K562 (cell line): ENCODE measurements at regions not wholly inside any gene's neighbourhood (a gene's known extent, or its start where the extent isn't known, plus 50 kb on each side); places are given as distances from the start of the nearest gene placed in this dataset.

ENCODE experiments used
- ERF ChIP-seq: fragments of 450-650 bp; formaldehyde crosslinking; IDR thresholded peaks from 2 replicates; pipeline ENCODE4 v1.4.0; 2020; ENCODE audit warnings: mild to moderate bottlenecking, mixed read lengths
- PRDM10 ChIP-seq: fragments of 450-650 bp; IDR thresholded peaks from 2 replicates; pipeline ENCODE4 v1.6.1; 2018; ENCODE audit not compliant: partially characterized antibody
- REST ChIP-seq, 2 experiments: fragments of 450-650 bp; formaldehyde crosslinking in 1 of 2; IDR thresholded peaks; 2 replicates each; pipeline versions ENCODE4 v1.4.0 to v1.6.1; 2014 to 2020; ENCODE audit warnings: mild to moderate bottlenecking in 2 of 2, borderline replicate concordance in 1 of 2, low read depth in 1 of 2
- ZBTB8A ChIP-seq: fragments of 450-650 bp; IDR thresholded peaks from 2 replicates; pipeline ENCODE4 v1.6.1; 2018; ENCODE audit warnings: mild to moderate bottlenecking, moderate library complexity; ENCODE audit not compliant: partially characterized antibody
- TF ChIP-seq, protein P1 (sequence below): sonication (generic); formaldehyde crosslinking; IDR thresholded peaks from 2 replicates; pipeline ENCODE4 v1.8.1; 2023; ENCODE audit warnings: mild to moderate bottlenecking, missing genetic modification reagents, moderate library complexity
- TF ChIP-seq, protein P2 (sequence below): fragments of 200-800 bp; sonication (Bioruptor generic); IDR thresholded peaks from 2 replicates; pipeline ENCODE4 v1.6.1; 2016; ENCODE audit warnings: missing genetic modification characterization, missing compliant biosample characterization

DNA sequence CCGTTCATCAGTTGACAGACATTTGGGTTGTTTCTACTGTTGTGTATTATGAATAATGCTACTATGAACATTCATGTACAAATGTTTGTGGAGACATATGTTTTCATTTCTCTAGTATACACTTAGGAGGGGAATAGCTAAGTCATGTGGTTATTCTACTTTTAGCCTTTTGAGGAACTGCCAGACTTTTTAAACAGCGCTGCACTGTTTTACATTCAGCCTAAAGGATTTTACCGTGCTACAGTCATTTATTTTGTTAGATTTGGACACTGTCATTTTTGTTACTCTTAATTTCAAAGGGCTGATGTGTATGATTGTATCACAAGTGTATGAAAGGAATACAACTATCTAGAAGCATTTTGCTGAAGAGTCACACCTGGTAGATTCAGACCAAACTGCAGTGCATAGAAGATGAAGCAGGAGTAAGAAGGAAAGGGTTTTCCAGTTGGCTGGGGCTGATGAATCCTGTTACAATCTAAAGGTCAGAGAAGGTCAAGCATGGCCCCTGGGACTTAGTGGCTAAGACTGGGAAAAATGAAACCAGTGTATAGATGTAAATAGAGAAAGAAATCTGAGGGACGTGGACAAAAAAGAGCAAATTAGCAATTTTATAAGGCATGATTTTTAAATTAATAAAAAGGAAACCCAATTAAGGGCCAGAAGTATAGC is 509.7 kb downstream of the PSAT1 start (continued):
- TF ChIP-seq ERF (CRISPR knock-in tag) (no peak), PRDM10 (no peak), ZBTB8A (no peak), REST (IDR thresholded peaks at IDR 0.05; ENCODE audit: borderline replicate concordance) (no peak), REST (CRISPR knock-in tag; IDR thresholded peaks at IDR 0.05; ENCODE audit: low read depth) (no peak)
- TF ChIP-seq, protein P1, sequence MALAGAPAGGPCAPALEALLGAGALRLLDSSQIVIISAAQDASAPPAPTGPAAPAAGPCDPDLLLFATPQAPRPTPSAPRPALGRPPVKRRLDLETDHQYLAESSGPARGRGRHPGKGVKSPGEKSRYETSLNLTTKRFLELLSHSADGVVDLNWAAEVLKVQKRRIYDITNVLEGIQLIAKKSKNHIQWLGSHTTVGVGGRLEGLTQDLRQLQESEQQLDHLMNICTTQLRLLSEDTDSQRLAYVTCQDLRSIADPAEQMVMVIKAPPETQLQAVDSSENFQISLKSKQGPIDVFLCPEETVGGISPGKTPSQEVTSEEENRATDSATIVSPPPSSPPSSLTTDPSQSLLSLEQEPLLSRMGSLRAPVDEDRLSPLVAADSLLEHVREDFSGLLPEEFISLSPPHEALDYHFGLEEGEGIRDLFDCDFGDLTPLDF = no peak
- TF ChIP-seq, protein P2, sequence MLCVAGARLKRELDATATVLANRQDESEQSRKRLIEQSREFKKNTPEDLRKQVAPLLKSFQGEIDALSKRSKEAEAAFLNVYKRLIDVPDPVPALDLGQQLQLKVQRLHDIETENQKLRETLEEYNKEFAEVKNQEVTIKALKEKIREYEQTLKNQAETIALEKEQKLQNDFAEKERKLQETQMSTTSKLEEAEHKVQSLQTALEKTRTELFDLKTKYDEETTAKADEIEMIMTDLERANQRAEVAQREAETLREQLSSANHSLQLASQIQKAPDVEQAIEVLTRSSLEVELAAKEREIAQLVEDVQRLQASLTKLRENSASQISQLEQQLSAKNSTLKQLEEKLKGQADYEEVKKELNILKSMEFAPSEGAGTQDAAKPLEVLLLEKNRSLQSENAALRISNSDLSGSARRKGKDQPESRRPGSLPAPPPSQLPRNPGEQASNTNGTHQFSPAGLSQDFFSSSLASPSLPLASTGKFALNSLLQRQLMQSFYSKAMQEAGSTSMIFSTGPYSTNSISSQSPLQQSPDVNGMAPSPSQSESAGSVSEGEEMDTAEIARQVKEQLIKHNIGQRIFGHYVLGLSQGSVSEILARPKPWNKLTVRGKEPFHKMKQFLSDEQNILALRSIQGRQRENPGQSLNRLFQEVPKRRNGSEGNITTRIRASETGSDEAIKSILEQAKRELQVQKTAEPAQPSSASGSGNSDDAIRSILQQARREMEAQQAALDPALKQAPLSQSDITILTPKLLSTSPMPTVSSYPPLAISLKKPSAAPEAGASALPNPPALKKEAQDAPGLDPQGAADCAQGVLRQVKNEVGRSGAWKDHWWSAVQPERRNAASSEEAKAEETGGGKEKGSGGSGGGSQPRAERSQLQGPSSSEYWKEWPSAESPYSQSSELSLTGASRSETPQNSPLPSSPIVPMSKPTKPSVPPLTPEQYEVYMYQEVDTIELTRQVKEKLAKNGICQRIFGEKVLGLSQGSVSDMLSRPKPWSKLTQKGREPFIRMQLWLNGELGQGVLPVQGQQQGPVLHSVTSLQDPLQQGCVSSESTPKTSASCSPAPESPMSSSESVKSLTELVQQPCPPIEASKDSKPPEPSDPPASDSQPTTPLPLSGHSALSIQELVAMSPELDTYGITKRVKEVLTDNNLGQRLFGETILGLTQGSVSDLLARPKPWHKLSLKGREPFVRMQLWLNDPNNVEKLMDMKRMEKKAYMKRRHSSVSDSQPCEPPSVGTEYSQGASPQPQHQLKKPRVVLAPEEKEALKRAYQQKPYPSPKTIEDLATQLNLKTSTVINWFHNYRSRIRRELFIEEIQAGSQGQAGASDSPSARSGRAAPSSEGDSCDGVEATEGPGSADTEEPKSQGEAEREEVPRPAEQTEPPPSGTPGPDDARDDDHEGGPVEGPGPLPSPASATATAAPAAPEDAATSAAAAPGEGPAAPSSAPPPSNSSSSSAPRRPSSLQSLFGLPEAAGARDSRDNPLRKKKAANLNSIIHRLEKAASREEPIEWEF (CRISPR knock-in tag) = no peak
